GM18867 (cell line): ENCODE measurements at regions not wholly inside any gene's neighbourhood (a gene's known extent, or its start where the extent isn't known, plus 50 kb on each side); places are given as distances from the start of the nearest gene placed in this dataset.
"Not testable (repeated sequence)": the region's sequence is repeated elsewhere in the genome, so short reads cannot be mapped to it uniquely, and the experiment has no call there.

Source experiments
- ATAC-seq: cut with Tn5 transposase; IDR thresholded peaks from one replicate; pipeline ENCODE4 v1.9.1; 2021; ENCODE audit warnings: mild to moderate bottlenecking, moderate library complexity; ENCODE audit not compliant: unreplicated experiment

GRCh38 chr7:119665796-119666195 is 607.2 kb upstream of the KCND2 start:
- ATAC-seq = no peak

DNA sequence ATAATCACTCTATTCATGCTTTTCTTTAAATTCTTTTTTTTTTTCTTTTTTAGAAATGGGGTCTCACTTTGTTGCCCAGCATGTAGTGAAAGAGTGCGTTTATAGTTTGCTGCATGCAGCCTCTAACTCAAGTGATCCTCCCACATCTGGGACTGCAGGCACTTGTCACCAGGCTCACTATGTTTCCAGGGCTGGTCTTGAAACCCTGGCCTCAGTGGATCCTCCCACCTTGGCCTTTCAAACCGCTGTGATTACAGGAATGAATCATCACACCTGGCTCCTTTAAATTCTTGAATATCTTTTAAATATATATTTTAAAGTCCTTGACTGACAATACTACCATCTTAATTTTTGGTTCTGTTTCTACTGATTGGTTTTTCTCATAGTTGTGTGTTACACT is 591.6 kb upstream of the KCND2 start:
- no peak for ATAC-seq

GRCh38 chr7:119684763-119685162 is 588.2 kb upstream of the KCND2 start:
- no peak for ATAC-seq

DNA sequence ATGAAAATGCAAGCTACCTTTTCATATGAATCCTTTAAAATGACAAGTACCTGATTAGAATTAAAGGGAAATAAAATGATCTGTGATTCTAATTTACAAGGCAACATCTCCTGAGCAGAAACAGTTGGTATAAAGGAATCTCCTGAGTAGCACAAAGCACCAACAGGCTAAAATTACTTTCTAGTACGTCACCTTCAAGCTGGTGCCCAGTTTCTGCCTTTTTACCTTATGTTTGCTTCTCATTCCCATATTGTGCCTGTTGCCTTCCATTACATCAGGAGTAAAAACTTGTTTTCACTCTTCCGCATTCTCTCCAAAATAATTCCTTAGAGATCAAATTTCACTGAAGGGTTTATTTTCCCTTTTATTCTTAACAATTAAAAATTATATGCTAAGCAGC is 587.1 kb upstream of the KCND2 start:
- no peak for ATAC-seq

DNA sequence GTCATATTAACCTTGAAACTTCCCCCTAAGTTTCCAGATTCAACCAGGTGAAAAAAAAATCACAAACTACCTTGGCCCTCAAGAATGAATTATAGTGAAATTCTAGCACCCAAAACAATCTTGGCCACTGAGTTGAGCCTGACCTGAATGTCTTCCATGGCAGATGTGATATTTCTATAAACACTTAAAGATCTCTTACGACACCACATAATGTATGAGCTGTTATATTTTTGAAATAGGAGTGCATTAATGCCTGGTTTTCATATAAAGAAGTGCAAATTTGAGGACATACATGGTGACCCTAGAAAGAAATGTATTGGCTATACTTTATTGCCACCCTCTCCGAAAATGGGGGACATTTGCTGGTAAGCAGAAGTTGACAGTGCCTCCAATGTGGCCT is 584.1 kb upstream of the KCND2 start:
- no peak for ATAC-seq

GRCh38 chr7:119692541-119692940 is 580.4 kb upstream of the KCND2 start:
- no peak for ATAC-seq

- no peak for ATAC-seq
Measured at GRCh38 chr7:119694506-119694905, 578.5 kb upstream of the KCND2 start.

DNA sequence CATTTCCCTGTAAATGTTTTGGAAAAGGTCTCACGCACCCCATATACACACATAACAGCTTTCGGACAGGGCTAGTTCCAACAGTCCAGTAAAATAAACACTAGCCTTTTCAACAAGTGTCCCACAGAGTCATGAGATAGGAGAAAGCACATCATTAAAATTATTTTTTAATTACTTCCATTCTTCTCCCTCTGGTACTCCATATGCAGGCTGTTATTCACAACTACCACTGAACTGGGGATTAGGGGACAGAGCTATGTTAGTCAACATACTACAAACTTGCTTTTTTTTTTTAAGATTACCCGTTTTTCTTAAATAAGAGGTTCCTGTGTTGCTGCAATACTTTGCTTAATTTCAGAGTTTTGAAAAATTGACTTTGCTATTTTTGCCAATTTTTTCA is 576.6 kb upstream of the KCND2 start:
- no peak for ATAC-seq

- ATAC-seq = no peak
Measured at GRCh38 chr7:119703895-119704294, 569.1 kb upstream of the KCND2 start.

DNA sequence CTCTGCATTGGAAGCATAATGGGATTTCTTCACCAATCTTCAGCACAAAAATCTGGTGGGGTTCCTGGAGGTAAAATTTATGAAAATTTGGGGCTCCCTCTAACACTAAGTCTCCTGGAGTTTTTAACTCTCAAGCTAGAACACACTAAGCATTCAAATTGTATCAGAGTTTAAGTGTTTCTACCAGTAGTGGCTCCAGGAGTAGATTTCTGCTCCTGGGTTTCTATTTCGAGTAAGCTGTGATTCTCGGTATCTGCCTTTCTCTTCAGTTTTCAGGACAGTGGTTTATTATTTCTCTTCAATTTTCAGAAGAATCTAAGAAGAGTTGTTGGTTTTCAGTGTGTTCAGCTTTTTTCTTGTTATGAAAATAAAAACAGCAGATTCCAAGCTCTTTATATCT is 566.4 kb upstream of the KCND2 start:
- ATAC-seq = no peak

GRCh38 chr7:119708891-119709290 is 564.1 kb upstream of the KCND2 start:
- no peak for ATAC-seq

DNA sequence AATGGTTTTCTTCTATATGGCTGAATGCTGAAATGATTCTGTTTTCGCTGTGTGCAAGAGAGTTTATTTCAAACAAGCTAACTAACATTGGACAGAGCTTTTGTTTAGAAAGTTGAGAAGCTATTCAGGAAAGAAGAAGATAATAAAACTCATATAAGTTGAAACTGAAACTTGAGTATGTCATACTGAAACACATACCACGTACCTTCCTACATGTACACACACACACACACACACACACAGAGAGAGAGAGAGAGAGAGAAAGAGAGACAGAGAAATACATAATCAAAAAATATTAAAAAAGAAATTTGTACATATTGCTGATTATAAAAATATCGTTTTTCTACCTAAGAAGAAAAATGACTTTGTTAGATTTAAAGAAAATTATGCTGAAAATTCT is 561.9 kb upstream of the KCND2 start:
- peak; percentile 82 for ATAC-seq

GRCh38 chr7:119712886-119713462 is 560.0 kb upstream of the KCND2 start:
- ATAC-seq = no peak

DNA sequence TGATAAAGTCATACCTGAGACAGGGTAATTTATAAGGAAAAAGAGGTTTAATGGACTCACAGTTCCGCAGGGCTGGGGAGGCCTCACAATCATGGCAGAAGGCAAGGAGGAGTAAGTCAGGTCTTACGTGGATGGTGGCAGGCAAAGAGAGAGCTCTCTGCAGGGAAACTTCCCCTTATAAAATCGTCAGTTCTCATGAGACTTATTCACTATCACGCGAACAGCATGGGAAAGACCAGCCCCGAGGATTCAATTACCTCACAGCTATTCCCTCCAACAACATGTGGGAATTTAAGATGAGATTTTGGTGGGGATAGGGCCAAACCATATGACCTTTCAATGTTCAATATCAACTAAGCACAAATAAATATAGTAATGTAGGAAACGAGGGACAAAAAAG is 559.4 kb upstream of the KCND2 start:
- no peak for ATAC-seq

GRCh38 chr7:119720541-119720940 is 552.4 kb upstream of the KCND2 start:
- no peak for ATAC-seq

DNA sequence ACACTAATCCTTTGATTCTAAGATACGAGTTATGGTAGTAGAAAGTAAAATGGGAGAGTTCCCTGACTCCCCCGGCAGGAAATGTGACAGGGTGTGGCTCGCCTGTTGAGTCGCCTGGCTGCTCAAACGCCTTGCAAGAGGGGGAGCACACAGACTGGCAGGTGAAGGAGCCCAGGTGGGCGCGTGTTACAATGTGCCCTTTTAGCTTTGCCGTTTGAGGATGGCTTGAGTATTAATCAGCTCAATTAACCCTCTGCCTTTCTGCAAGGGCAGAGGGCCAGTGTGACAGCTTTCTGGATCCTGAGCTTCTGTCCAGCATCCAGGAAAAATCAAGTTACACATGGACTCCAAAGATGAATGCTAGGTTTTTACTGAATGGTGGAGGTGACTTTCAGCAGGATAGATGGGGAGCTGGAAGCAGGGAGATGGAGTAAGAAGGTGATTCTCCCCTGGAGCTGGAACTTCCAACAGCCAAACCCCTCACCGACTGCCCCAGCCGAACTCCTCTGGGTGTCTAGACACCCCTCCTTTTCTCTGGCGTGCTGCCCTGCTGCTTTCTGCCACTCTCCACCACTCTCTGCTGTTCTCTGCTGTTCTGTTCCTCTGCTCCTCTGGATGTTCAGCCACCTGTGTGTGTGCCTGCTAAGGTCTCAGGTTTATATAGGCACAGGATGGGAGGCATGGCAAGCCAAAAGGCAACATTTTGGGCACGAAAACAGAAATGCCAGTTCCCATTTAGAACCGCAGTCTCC is 548.8 kb upstream of the KCND2 start:
- no peak for ATAC-seq

DNA sequence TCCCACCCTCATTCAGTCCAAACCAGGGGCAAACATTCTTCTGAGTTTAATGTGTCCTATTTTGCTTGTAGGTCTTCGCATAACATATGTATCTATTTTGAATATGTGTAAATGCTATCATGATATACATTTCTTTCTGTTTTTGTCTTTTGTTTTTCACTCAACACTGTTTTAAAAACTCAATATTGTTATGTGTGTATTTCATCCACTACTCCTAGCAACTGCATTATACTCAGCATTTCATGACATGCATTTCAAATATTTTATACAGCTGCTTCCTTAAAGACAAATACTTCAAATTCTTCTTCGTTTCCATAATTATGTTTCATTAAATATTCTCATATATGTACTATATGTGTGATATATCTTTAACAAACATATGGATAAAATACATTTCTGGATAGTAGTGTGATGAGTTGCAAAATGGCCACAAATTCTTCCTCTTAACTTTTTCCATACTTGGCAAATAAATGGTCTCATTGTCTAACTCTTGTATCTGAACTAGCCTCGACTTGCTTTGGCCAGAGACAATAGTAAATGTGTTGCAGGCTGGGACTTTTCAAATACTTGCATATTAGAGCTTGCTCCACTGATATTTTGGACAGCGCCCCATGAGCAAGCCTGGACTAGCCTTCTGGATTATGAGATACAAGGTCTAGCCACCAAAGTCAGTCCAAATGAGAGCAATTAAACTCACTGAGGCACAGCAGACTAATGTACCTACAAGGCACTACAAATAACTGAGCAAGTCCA is 539.7 kb upstream of the KCND2 start:
- ATAC-seq = no peak

GRCh38 chr7:119737390-119737789 is 535.6 kb upstream of the KCND2 start:
- no peak for ATAC-seq

- not testable (repeated sequence) for ATAC-seq
Measured at GRCh38 chr7:119745280-119745679, 527.7 kb upstream of the KCND2 start.

DNA sequence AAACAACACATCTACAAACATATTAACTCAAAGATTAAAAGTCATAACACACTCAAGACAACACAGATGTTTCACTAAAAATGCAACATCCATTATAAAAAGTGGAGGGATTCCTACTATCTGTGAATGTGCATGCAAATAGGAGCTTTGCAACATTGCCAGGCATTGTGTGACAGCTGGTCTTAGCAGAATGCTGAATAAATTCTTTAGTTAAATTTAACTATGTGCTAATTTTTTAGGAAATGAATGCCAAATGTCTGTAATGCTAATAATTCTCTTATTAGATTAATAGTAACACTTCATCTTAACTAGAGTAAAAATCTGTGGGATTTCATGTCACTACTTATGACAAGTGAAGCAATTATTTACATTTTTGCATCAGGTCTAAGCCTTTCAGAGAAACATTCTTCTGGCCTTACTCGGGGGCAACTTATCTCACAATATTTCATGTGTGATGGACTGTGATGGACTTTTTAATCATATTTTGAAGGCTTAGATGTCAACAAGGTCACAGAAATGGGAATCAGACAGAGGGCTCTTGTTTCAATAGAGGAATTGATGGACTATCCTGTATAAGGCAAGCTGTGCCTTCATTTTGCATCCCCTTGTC is 524.6 kb upstream of the KCND2 start:
- no peak for ATAC-seq

GRCh38 chr7:119748991-119749390 is 524.0 kb upstream of the KCND2 start:
- ATAC-seq = no peak

- no peak for ATAC-seq
Measured at GRCh38 chr7:119756687-119757086, 516.3 kb upstream of the KCND2 start.
